BE2C (cell line): ENCODE measurements at regions not wholly inside any gene's neighbourhood (a gene's known extent, or its start where the extent isn't known, plus 50 kb on each side); places are given as distances from the start of the nearest gene placed in this dataset.
A peak's percentile ranks its signal among the peaks of the same experiment; 100 is the strongest.

Experiments
- DNase-seq: peaks from one replicate; pipeline ENCODE4 v3.0.0-alpha.2; 2020
- H3K27me3 ChIP-seq: fragments of 250-450 bp; sonication (Bioruptor Pico); 2 replicates; pipeline ENCODE4 v1.5.1; 2020; ENCODE audit warnings: mild to moderate bottlenecking
- H3K36me3 ChIP-seq: fragments of 250-450 bp; sonication (Bioruptor Pico); 2 replicates; pipeline ENCODE4 v1.5.1; 2020; ENCODE audit warnings: mild to moderate bottlenecking
- H3K4me1 ChIP-seq: fragments of 250-450 bp; sonication (Bioruptor Pico); 2 replicates; pipeline ENCODE4 v1.5.1; 2020
- H3K4me3 ChIP-seq: 2 replicates; pipeline ENCODE4 v1.5.1; 2011; ENCODE audit warnings: low read depth, low read length
- H3K9me3 ChIP-seq: fragments of 250-450 bp; sonication (Bioruptor Pico); 2 replicates; pipeline ENCODE4 v1.5.1; 2020
- TF ChIP-seq, protein P1 (sequence below): IDR thresholded peaks from 2 replicates; pipeline ENCODE4 v1.5.1; 2012; ENCODE audit warnings: mild to moderate bottlenecking, low read depth, low read length

DNA sequence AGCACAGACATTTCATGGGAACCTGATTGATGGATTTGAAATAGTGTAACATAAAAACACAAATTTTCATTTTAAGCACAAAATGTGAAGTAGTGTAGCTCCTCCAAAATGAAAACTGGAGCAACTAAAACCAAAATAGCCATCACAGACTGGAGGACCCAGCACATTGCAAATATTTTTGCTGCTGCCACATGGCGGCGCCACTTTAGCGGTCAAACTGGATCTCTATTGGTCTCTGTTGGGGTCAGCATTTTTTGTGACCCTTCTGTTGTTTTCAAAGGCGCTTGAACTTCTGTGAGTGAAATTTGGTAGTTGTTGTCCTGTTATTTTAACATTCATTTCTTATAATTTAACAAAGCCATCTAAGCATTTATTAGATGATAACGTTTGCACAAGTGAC lies 259.9 kb downstream of the IL20RB start:
- H3K4me3 ChIP-seq, result no peak overlapping the region
- H3K4me1 ChIP-seq, result no peaks in the 10 kb centered on the region
- H3K27me3 ChIP-seq, result no peaks in the 10 kb centered on the region
- no peaks in the 10 kb centered on the region for H3K36me3 ChIP-seq
- H3K9me3 ChIP-seq, result no peaks in the 10 kb centered on the region
- peak; percentile 39 for DNase-seq
- TF ChIP-seq, protein P1, sequence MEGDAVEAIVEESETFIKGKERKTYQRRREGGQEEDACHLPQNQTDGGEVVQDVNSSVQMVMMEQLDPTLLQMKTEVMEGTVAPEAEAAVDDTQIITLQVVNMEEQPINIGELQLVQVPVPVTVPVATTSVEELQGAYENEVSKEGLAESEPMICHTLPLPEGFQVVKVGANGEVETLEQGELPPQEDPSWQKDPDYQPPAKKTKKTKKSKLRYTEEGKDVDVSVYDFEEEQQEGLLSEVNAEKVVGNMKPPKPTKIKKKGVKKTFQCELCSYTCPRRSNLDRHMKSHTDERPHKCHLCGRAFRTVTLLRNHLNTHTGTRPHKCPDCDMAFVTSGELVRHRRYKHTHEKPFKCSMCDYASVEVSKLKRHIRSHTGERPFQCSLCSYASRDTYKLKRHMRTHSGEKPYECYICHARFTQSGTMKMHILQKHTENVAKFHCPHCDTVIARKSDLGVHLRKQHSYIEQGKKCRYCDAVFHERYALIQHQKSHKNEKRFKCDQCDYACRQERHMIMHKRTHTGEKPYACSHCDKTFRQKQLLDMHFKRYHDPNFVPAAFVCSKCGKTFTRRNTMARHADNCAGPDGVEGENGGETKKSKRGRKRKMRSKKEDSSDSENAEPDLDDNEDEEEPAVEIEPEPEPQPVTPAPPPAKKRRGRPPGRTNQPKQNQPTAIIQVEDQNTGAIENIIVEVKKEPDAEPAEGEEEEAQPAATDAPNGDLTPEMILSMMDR, result peak; percentile 59

DNA sequence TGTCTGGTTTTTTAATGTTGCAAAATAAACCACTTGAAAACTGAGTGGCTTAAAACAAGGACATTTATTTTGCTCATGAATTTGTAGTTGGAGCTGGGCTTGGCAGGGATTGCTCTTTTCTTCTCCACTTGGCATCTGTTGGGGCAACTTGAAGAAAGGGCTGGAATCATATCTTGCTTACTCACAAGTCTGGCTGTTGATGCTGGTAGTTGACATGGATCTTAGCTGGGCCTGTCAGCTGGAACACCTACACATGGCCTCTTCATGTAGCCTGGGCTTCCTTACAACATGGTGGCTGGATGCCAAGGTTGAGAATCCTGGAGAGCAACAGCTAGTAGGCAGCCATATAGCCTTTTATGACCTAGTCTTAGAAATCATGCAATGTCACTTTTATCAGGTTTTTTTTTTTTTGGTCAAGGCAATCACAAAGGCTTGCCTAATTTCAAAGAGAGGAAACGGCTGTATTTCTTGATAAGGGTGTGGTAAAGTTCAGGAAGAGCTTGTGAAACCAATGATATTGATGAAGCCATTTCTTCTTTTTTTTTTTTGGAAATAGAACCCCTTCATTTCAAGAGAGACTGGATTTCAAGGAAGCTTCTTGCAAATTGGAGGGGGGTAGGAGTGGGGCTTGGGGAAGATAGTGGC lies 262.1 kb downstream of the IL20RB start:
- no peaks in the 10 kb centered on the region for H3K27me3 ChIP-seq
- no peaks in the 10 kb centered on the region for H3K36me3 ChIP-seq
- H3K4me1 ChIP-seq, result no peaks in the 10 kb centered on the region
- no peaks in the 10 kb centered on the region for H3K9me3 ChIP-seq
- no peak overlapping the region for H3K4me3 ChIP-seq
- TF ChIP-seq, protein P1, result no peak
- DNase-seq, result no peak

DNA sequence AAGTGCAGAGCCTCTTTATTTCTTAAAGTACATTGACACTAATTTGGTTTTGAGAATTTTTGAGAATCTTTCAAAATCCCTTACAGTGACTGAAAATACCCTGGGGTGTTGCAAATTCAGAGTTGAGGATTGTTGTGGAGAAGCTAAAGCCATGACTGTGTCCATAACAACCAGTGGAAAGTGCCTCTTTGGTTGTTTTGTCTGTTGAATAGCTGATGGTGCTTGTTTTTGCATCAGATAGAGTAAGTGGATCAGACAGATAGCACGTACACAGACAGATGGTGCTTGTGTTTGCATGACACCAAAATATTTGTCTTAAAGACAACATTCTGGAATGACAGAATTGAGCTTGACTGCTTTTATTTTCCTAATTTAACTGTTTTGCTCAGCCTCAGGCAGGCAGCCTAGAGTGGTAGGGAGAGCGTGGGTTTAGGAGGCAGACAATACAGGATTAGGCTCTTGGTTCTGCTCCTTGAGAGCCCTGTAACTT lies 265.0 kb downstream of the IL20RB start:
- Histone ChIP-seq H3K4me1 (no peaks in the 10 kb centered on the region), H3K27me3 (no peaks in the 10 kb centered on the region), H3K4me3 (no peak overlapping the region), H3K9me3 (no peaks in the 10 kb centered on the region), H3K36me3 (no peaks in the 10 kb centered on the region)
- DNase-seq, result no peak
- TF ChIP-seq, protein P1, result no peak

DNA sequence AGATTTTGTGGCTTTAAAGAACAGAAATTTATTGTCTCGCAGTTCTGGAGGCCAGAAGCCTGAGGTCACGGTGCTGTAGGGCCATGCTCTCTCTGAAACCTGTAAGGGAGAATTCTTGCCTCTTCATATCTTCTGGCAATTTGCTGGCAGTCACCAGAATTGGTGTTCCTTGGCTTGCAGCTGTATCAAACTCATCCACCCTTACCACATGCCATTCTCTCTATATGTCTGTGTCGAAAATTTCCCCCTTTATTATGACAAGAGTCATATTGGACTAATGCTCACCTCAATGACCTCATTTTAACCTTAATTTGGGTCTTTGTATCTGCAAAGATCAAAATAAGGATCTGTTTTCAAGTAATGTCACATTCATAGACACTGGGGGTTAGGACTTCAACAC lies 266.7 kb downstream of the IL20RB start:
- no peaks in the 10 kb centered on the region for H3K4me1 ChIP-seq
- H3K36me3 ChIP-seq, result no peaks in the 10 kb centered on the region
- no peaks in the 10 kb centered on the region for H3K9me3 ChIP-seq
- no peak overlapping the region for H3K4me3 ChIP-seq
- H3K27me3 ChIP-seq, result no peaks in the 10 kb centered on the region
- TF ChIP-seq, protein P1, result no peak
- no peak for DNase-seq

DNA sequence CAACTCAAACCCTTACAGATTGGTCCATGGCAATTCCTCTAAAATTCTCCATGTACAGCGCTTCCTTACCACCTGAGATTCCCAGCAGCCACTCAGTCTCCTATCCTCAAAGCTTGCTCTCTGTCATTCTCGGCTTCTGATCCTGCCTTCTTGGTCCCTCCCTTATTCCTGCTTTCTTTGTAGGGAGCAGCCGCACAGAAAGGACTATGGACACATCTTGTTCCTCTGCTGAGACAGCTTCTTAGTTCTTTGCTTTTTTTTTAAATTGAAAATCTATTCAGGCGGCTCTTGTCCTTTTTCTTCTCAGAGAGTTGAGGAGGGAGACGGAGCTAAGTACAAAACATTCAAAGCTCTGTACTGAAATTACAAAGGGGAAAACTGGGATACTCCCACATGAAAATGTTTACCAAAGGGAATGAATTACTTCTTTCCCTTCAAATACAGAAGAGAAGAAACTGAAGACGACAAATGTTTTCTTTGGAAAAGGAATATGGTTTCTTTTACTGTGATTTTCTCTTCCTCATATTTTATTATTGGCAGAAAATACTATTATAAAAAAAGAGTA lies 285.1 kb downstream of the IL20RB start:
- Histone ChIP-seq H3K27me3 (no peaks in the 10 kb centered on the region), H3K4me1 (no peaks in the 10 kb centered on the region), H3K36me3 (no peaks in the 10 kb centered on the region), H3K4me3 (no peak overlapping the region), H3K9me3 (no peaks in the 10 kb centered on the region)
- DNase-seq, result no peak
- TF ChIP-seq, protein P1, result no peak

DNA sequence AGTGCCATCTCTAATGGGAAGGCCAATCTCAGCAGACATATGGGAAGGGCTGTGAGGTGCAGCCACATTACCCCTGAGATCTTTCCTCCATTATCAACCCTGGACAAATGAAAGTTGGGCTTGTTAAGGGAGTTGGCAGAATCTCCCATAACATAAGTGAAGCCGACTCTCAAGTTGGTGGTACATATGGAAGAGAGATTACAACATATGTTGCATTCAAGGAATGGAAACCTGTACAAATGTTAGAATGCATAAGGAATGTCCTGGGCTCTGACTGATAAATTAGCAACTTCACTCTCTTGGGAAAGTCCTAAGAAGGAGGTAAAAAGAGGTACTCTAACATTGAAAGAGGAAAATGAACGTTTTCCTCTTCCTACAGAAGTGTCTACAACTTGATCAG lies 288.7 kb downstream of the IL20RB start:
- Histone ChIP-seq H3K4me1 (no peaks in the 10 kb centered on the region), H3K9me3 (no peaks in the 10 kb centered on the region), H3K36me3 (no peaks in the 10 kb centered on the region), H3K27me3 (no peaks in the 10 kb centered on the region), H3K4me3 (no peak overlapping the region)
- TF ChIP-seq, protein P1, result no peak
- no peak for DNase-seq
